GM12873 (cell line): ENCODE measurements at regions not wholly inside any gene's neighbourhood (a gene's known extent, or its start where the extent isn't known, plus 50 kb on each side); places are given as distances from the start of the nearest gene placed in this dataset.

Experiments used
- CTCF ChIP-seq: IDR thresholded peaks from 2 replicates; pipeline ENCODE4 v1.5.1; 2012; ENCODE audit warnings: low read depth, mild to moderate bottlenecking, moderate library complexity, low read length, control low read depth; ENCODE audit not compliant: insufficient read depth; ENCODE audit errors: missing control alignments

- no peak for TF ChIP-seq CTCF
Measured at GRCh38 chr2:177053038-177053437, 159.6 kb upstream of the HNRNPA3 start.

- TF ChIP-seq CTCF = no peak
Measured at GRCh38 chr2:177053716-177054115, 158.9 kb upstream of the HNRNPA3 start.

- peak; percentile 22 for TF ChIP-seq CTCF
Measured at GRCh38 chr2:177056481-177056929, 156.1 kb upstream of the HNRNPA3 start.

- no peak for TF ChIP-seq CTCF
Measured at GRCh38 chr2:177058747-177059146, 153.8 kb upstream of the HNRNPA3 start.

GRCh38 chr2:177059293-177059692, 153.3 kb upstream of the HNRNPA3 start:
- no peak for TF ChIP-seq CTCF

- no peak for TF ChIP-seq CTCF
Measured at GRCh38 chr2:177063331-177063730, 149.3 kb upstream of the HNRNPA3 start.

GRCh38 chr2:177064422-177064821, 148.2 kb upstream of the HNRNPA3 start:
- TF ChIP-seq CTCF = no peak
